Keratinocyte (primary cell): ENCODE measurements at regions not wholly inside any gene's neighbourhood (a gene's known extent, or its start where the extent isn't known, plus 50 kb on each side); places are given as distances from the start of the nearest gene placed in this dataset.

Experiments used
- DNase-seq: peaks from one replicate; pipeline ENCODE4 v3.0.0-alpha.2; 2011; ENCODE audit warnings: low read depth, missing footprints, low spot score
- FAIRE-seq: peaks from 2 replicates; lab custom pipeline; 2011; peaks lifted over from hg19 to GRCh38; lab: Jason Lieb, UNC
- H2AFZ ChIP-seq: 2 replicates; pipeline ENCODE4 v1.6.0; 2012; ENCODE audit warnings: low read length, control low read depth, inconsistent platforms; ENCODE audit not compliant: control insufficient read depth
- H3K27ac ChIP-seq: 2 replicates; pipeline ENCODE4 v1.5.1; 2011; ENCODE audit warnings: low read length; ENCODE audit not compliant: control insufficient read depth, insufficient read depth
- H3K27me3 ChIP-seq: 3 replicates; pipeline ENCODE4 v1.6.0; 2011; ENCODE audit warnings: low read length; ENCODE audit not compliant: control insufficient read depth, insufficient read depth; ENCODE audit errors: extremely low read depth
- H3K36me3 ChIP-seq, 2 experiments: 2 replicates in 1 of 2; 3 replicates in 1 of 2; pipeline ENCODE4 v1.5.1; 2011; ENCODE audit warnings: low read length in 2 of 2, mild to moderate bottlenecking in 1 of 2; ENCODE audit not compliant: control insufficient read depth in 2 of 2, insufficient read depth in 2 of 2; ENCODE audit errors: extremely low read depth in 1 of 2
- H3K4me1 ChIP-seq: 3 replicates; pipeline ENCODE4 v1.5.1; 2011; ENCODE audit warnings: low read length; ENCODE audit not compliant: control insufficient read depth, insufficient read depth; ENCODE audit errors: extremely low read depth
- H3K4me2 ChIP-seq: 3 replicates; pipeline ENCODE4 v1.6.0; 2011; ENCODE audit warnings: low read depth, low read length; ENCODE audit not compliant: control insufficient read depth, insufficient read depth; ENCODE audit errors: extremely low read depth
- H3K4me3 ChIP-seq, 3 experiments: fragments of 200-600 bp in 1 of 3; sonication (generic) in 1 of 3; 2 replicates in 2 of 3; 3 replicates in 1 of 3; pipeline ENCODE4 v1.5.1; 2011 to 2016; ENCODE audit warnings: low read length in 3 of 3, mild to moderate bottlenecking in 3 of 3, control low read depth in 2 of 3, inconsistent platforms in 1 of 3, low read depth in 1 of 3, mixed read lengths in 1 of 3, mixed run types in 1 of 3, moderate library complexity in 1 of 3; ENCODE audit not compliant: control insufficient read depth in 2 of 3, insufficient read depth in 2 of 3; ENCODE audit errors: extremely low read depth in 1 of 3
- H3K79me2 ChIP-seq: 2 replicates; pipeline ENCODE4 v1.6.0; 2012; ENCODE audit warnings: low read length; ENCODE audit not compliant: control insufficient read depth, insufficient read depth
- H3K9ac ChIP-seq: 3 replicates; pipeline ENCODE4 v1.6.0; 2011; ENCODE audit warnings: low read length; ENCODE audit not compliant: control insufficient read depth, insufficient read depth; ENCODE audit errors: extremely low read depth
- H3K9me1 ChIP-seq: 3 replicates; pipeline ENCODE4 v1.6.0; 2011; ENCODE audit warnings: low read length; ENCODE audit not compliant: control insufficient read depth, insufficient read depth; ENCODE audit errors: extremely low read depth
- H3K9me3 ChIP-seq: 2 replicates; pipeline ENCODE4 v1.5.1; 2012; ENCODE audit warnings: low read depth, low read length; ENCODE audit not compliant: control insufficient read depth
- H4K20me1 ChIP-seq: 3 replicates; pipeline ENCODE4 v1.6.0; 2011; ENCODE audit warnings: low read length; ENCODE audit not compliant: control insufficient read depth, insufficient read depth; ENCODE audit errors: extremely low read depth
- EZH2 ChIP-seq: IDR thresholded peaks from one replicate; pipeline ENCODE4 v1.6.1; 2012; ENCODE audit warnings: inconsistent platforms, mild to moderate bottlenecking, low read length, moderate library complexity
- dilution Hi-C: fragments of 300-500 bp; cut with MboI; formaldehyde crosslinking; loops from one replicate; pipeline ENCODE4 v1.7.0; 2020; ENCODE audit warnings: low sequenced_read_pairs; ENCODE audit not compliant: extremely low pct_ligation_motif_present
- TF ChIP-seq, protein P1 (sequence below), 3 experiments: IDR thresholded peaks in 1 of 3; conservative IDR thresholded peaks in 1 of 3; optimal IDR thresholded peaks in 1 of 3; 2 replicates in 2 of 3; 3 replicates in 1 of 3; pipeline versions ENCODE3 to v1.5.1; 2011; ENCODE audit warnings: low read length in 3 of 3, mild to moderate bottlenecking in 3 of 3, moderate library complexity in 2 of 3, control low read depth in 1 of 3, inconsistent platforms in 1 of 3; ENCODE audit not compliant: insufficient read depth in 2 of 3; ENCODE audit errors: extremely low read depth in 1 of 3

DNA sequence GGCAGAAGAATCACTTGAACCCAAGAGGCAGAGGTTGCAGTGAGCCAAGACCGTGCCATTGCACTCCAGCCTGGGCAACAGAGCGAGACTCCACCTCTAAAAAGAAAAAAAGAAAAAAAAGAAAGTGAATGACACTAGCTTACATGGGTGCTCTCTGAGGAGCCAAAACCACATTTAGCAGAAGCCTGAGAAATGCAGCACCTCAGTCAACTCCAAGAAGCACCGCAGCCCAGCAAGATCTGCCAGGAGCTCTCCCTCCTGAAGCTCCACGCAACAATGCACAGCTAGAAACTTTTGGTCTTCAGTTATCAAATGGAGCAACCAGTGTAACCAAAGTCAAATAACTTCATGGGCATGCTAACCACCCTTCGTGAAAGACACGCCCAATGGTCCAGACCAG is 229.1 kb downstream of the SETD4 start:
- H3K4me2 ChIP-seq: no peak overlapping the region
- H3K4me1 ChIP-seq: no peaks in the 10 kb centered on the region
- no peaks in the 10 kb centered on the region for H4K20me1 ChIP-seq
- H3K36me3 ChIP-seq: no peaks in the 10 kb centered on the region
- FAIRE-seq: no peak
- no peaks in the 10 kb centered on the region for H3K9me3 ChIP-seq
- H3K79me2 ChIP-seq: no peaks in the 10 kb centered on the region
- dilution Hi-C loops: no loop called here
- TF ChIP-seq EZH2: no peak
- TF ChIP-seq, protein P1, sequence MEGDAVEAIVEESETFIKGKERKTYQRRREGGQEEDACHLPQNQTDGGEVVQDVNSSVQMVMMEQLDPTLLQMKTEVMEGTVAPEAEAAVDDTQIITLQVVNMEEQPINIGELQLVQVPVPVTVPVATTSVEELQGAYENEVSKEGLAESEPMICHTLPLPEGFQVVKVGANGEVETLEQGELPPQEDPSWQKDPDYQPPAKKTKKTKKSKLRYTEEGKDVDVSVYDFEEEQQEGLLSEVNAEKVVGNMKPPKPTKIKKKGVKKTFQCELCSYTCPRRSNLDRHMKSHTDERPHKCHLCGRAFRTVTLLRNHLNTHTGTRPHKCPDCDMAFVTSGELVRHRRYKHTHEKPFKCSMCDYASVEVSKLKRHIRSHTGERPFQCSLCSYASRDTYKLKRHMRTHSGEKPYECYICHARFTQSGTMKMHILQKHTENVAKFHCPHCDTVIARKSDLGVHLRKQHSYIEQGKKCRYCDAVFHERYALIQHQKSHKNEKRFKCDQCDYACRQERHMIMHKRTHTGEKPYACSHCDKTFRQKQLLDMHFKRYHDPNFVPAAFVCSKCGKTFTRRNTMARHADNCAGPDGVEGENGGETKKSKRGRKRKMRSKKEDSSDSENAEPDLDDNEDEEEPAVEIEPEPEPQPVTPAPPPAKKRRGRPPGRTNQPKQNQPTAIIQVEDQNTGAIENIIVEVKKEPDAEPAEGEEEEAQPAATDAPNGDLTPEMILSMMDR (optimal IDR thresholded peaks at IDR 0.05 in 1 of 3, IDR thresholded peaks at IDR 0.05 in 1 of 3, conservative IDR thresholded peaks at IDR 0.05 in 1 of 3; ENCODE audit: extremely low read depth in 1 of 3, insufficient read depth in 2 of 3, low read length in 3 of 3): no peak
- no peak for DNase-seq
- no peak overlapping the region for H3K4me3 ChIP-seq
- no peaks in the 10 kb centered on the region for H3K9me1 ChIP-seq
- no peak overlapping the region for H3K9ac ChIP-seq
- peaks cover 2% of the 10 kb centered on the region for H3K27me3 ChIP-seq
- H2AFZ ChIP-seq: no peak overlapping the region
- H3K27ac ChIP-seq: no peak overlapping the region

DNA sequence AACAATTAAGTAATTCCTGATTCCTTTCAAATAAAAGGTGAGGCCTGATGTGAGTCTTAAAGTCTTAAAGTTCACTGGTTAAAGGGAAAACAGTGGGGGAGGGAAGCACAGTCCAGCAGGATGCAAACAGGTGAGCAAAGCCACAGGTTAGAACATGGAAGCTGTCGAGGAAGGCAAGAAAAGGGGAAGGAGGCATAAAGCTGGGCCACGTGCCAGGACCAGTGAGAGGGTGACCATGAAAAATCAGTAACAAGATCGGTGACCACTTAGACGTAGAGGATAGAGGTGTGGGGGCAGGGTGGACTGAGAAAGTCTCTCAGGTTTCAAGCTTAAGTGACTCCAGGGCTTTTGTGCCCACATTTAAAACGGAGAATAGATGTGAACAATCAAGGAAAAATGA is 231.3 kb downstream of the SETD4 start:
- no peak for FAIRE-seq
- Histone ChIP-seq H3K4me1 (no peaks in the 10 kb centered on the region), H3K9ac (no peak overlapping the region), H3K27me3 (no peaks in the 10 kb centered on the region), H3K36me3 (no peaks in the 10 kb centered on the region), H2AFZ (no peak overlapping the region), H3K4me2 (no peak overlapping the region), H3K9me1 (no peaks in the 10 kb centered on the region), H3K4me3 (no peak overlapping the region), H4K20me1 (no peaks in the 10 kb centered on the region), H3K27ac (no peak overlapping the region), H3K79me2 (no peaks in the 10 kb centered on the region), H3K9me3 (no peaks in the 10 kb centered on the region)
- DNase-seq: no peak
- dilution Hi-C loops: no loop called here
- no peak for TF ChIP-seq EZH2
- TF ChIP-seq, protein P1 (optimal IDR thresholded peaks at IDR 0.05 in 1 of 3, IDR thresholded peaks at IDR 0.05 in 1 of 3, conservative IDR thresholded peaks at IDR 0.05 in 1 of 3; ENCODE audit: extremely low read depth in 1 of 3, insufficient read depth in 2 of 3, low read length in 3 of 3): no peak
